ENCODE measurements at regions not wholly inside any gene's neighbourhood (a gene's known extent, or its start where the extent isn't known, plus 50 kb on each side); places are given as distances from the start of the nearest gene placed in this dataset.

GRCh38 chr1:167156466-167156865, 62.6 kb downstream of the STYXL2 start:
- intact Hi-C loops (cut with micrococcal nuclease; ENCODE audit: unreplicated experiment) = no loop called here
- ChIA-PET POLR2A (no interaction called here), CTCF (ENCODE audit: unreplicated experiment) (no interaction called here)
- no peak for DNase-seq (ENCODE audit: low spot score)
- H3K4me2 ChIP-seq (ENCODE audit: low read length) = no peak overlapping the region
- H3K9me2 ChIP-seq (ENCODE audit: insufficient read depth, low read length) = no peaks in the 10 kb centered on the region
- H3K9me3 ChIP-seq (ENCODE audit: low read length) = no peaks in the 10 kb centered on the region
- H3K79me2 ChIP-seq (ENCODE audit: insufficient read depth, low read depth, low read length) = no peaks in the 10 kb centered on the region
- H2AFZ ChIP-seq (ENCODE audit: low read length) = no peak overlapping the region
- H3K4me1 ChIP-seq (ENCODE audit: insufficient read depth, low read length, poor library complexity, severe bottlenecking) = no peaks in the 10 kb centered on the region
- no peak overlapping the region for H3K4me3 ChIP-seq (ENCODE audit: low read depth, low read length, poor library complexity, severe bottlenecking)
- BruUV-seq (replicated peaks) = no TSS peak
- TF ChIP-seq CTCF (conservative IDR thresholded peaks at IDR 0.05; ENCODE audit: low read length) = no peak
- no peaks in the 10 kb centered on the region for H4K20me1 ChIP-seq (ENCODE audit: insufficient read depth, low read length)
- no peak overlapping the region for H3K27ac ChIP-seq (ENCODE audit: low read depth, low read length, poor library complexity, severe bottlenecking)
- no peaks in the 10 kb centered on the region for H3K36me3 ChIP-seq (ENCODE audit: insufficient read depth, low read length)

- intact Hi-C loops (cut with micrococcal nuclease; ENCODE audit: unreplicated experiment) = no loop called here
- POLR2A ChIA-PET = no interaction called here
- Histone ChIP-seq H3K4me3 (ENCODE audit: low read depth, low read length, poor library complexity, severe bottlenecking) (no peak overlapping the region), H3K9me3 (ENCODE audit: low read length) (no peaks in the 10 kb centered on the region), H3K4me2 (ENCODE audit: low read length) (no peak overlapping the region), H3K9me2 (ENCODE audit: insufficient read depth, low read length) (no peaks in the 10 kb centered on the region), H3K27ac (ENCODE audit: low read depth, low read length, poor library complexity, severe bottlenecking) (no peak overlapping the region), H2AFZ (ENCODE audit: low read length) (no peak overlapping the region), H4K20me1 (ENCODE audit: insufficient read depth, low read length) (no peaks in the 10 kb centered on the region), H3K79me2 (ENCODE audit: insufficient read depth, low read depth, low read length) (no peaks in the 10 kb centered on the region), H3K36me3 (ENCODE audit: insufficient read depth, low read length) (no peaks in the 10 kb centered on the region), H3K4me1 (ENCODE audit: insufficient read depth, low read length, poor library complexity, severe bottlenecking) (no peaks in the 10 kb centered on the region)
- TF ChIP-seq CTCF (conservative IDR thresholded peaks at IDR 0.05; ENCODE audit: low read length) (no peak), EZH2phosphoT487 (IDR thresholded peaks at IDR 0.05; ENCODE audit: borderline replicate concordance, low read depth, low read length) (no peak)
- BruUV-seq (replicated peaks) = no TSS peak
- DNase-seq (ENCODE audit: low spot score) = no peak
- CTCF ChIA-PET (ENCODE audit: unreplicated experiment) = no interaction called here
Measured at GRCh38 chr1:167157114-167157513, 63.2 kb downstream of the STYXL2 start.

- Histone ChIP-seq H3K36me3 (ENCODE audit: insufficient read depth, low read length) (no peaks in the 10 kb centered on the region), H4K20me1 (ENCODE audit: insufficient read depth, low read length) (no peaks in the 10 kb centered on the region), H2AFZ (ENCODE audit: low read length) (no peak overlapping the region), H3K9me3 (ENCODE audit: low read length) (no peaks in the 10 kb centered on the region), H3K4me3 (ENCODE audit: low read depth, low read length, poor library complexity, severe bottlenecking) (no peak overlapping the region), H3K9me2 (ENCODE audit: insufficient read depth, low read length) (no peaks in the 10 kb centered on the region), H3K27ac (ENCODE audit: low read depth, low read length, poor library complexity, severe bottlenecking) (no peak overlapping the region), H3K4me1 (ENCODE audit: insufficient read depth, low read length, poor library complexity, severe bottlenecking) (no peaks in the 10 kb centered on the region), H3K4me2 (ENCODE audit: low read length) (no peak overlapping the region), H3K79me2 (ENCODE audit: insufficient read depth, low read depth, low read length) (no peaks in the 10 kb centered on the region)
- CTCF ChIA-PET (ENCODE audit: unreplicated experiment) = no interaction called here
- no peak for TF ChIP-seq CTCF (conservative IDR thresholded peaks at IDR 0.05; ENCODE audit: low read length)
- no peak for TF ChIP-seq EZH2phosphoT487 (IDR thresholded peaks at IDR 0.05; ENCODE audit: borderline replicate concordance, low read depth, low read length)
- BruUV-seq (replicated peaks) = no TSS peak
- POLR2A ChIA-PET = no interaction called here
- intact Hi-C loops (cut with micrococcal nuclease; ENCODE audit: unreplicated experiment) = no loop called here
- no peak for DNase-seq (ENCODE audit: low spot score)
Measured at GRCh38 chr1:167158111-167158812, 62.4 kb upstream of the POU2F1 start.

Data from OCI-LY7 (cell line).